Activated naive CD4-positive, alpha-beta T cell treated with anti-CD3 and anti-CD28 coated beads, Interleukin-2, amount 50 U/mL, for 72 hours (primary cell): ENCODE measurements at regions not wholly inside any gene's neighbourhood (a gene's known extent, or its start where the extent isn't known, plus 50 kb on each side); places are given as distances from the start of the nearest gene placed in this dataset.

Source experiments
- ATAC-seq, 2 donors: fragments of 150-1000 bp; cut with Tn5 transposase; 2 replicates each; pipeline ENCODE4 v1.10.0; 2021; ENCODE audit warnings: mild to moderate bottlenecking in 2 of 2, moderate library complexity in 2 of 2
- DNase-seq, 2 donors: peaks; one replicate each; pipeline ENCODE4 v3.0.0; 2021 to 2022; ENCODE audit warnings: low spot score in 2 of 2
- H3K27ac Mint-ChIP-seq, 2 donors: one replicate each; pipeline ENCODE4 v1.8.0; 2022; ENCODE audit warnings: mild to moderate bottlenecking in 2 of 2, mixed read lengths in 2 of 2
- H3K36me3 Mint-ChIP-seq, 2 donors: one replicate each; pipeline ENCODE4 v1.8.0; 2022; ENCODE audit warnings: mixed read lengths in 2 of 2
- H3K9me3 Mint-ChIP-seq, 2 donors: one replicate each; pipeline ENCODE4 v1.8.0; 2022; ENCODE audit warnings: mixed read lengths in 2 of 2

GRCh38 chr3:171511450-171511849 is 51.2 kb upstream of the TNIK start:
- no peak overlapping the region for H3K27ac Mint-ChIP-seq
- no peaks in the 10 kb centered on the region for H3K36me3 Mint-ChIP-seq
- ATAC-seq, result no peak
- DNase-seq, result no peak
- H3K9me3 Mint-ChIP-seq, result no peaks in the 10 kb centered on the region
